Trophoblast cell (in vitro differentiated cells and primary cell): ENCODE measurements at regions not wholly inside any gene's neighbourhood (a gene's known extent, or its start where the extent isn't known, plus 50 kb on each side); places are given as distances from the start of the nearest gene placed in this dataset.

Source experiments
- DNase-seq, 2 donors: peaks; one replicate each; pipeline ENCODE4 v3.0.0-alpha.2; 2016
- H2AFZ ChIP-seq: 2 replicates; pipeline ENCODE4 v1.6.1; 2013; ENCODE audit warnings: low read length, moderate library complexity, mild to moderate bottlenecking; ENCODE audit not compliant: insufficient read depth, poor library complexity
- H2AK5ac ChIP-seq: 2 replicates; pipeline ENCODE4 v1.6.1; 2013; ENCODE audit warnings: mild to moderate bottlenecking, low read length
- H2BK120ac ChIP-seq: 2 replicates; pipeline ENCODE4 v1.6.1; 2013; ENCODE audit warnings: low read length, mild to moderate bottlenecking, moderate library complexity; ENCODE audit not compliant: insufficient read depth, poor library complexity
- H2BK12ac ChIP-seq: 2 replicates; pipeline ENCODE4 v1.6.1; 2013; ENCODE audit warnings: mild to moderate bottlenecking, low read length, moderate library complexity
- H2BK5ac ChIP-seq: 2 replicates; pipeline ENCODE4 v1.6.1; 2013; ENCODE audit warnings: low read length, low read depth, moderate library complexity, mild to moderate bottlenecking; ENCODE audit not compliant: poor library complexity
- H3K14ac ChIP-seq: 2 replicates; pipeline ENCODE4 v1.6.1; 2013; ENCODE audit warnings: mild to moderate bottlenecking, low read length
- H3K18ac ChIP-seq: 2 replicates; pipeline ENCODE4 v1.6.1; 2013; ENCODE audit warnings: mild to moderate bottlenecking, low read length
- H3K23ac ChIP-seq: 2 replicates; pipeline ENCODE4 v1.6.1; 2013; ENCODE audit warnings: low read length
- H3K27ac ChIP-seq: 2 replicates; pipeline ENCODE4 v1.5.1; 2013; ENCODE audit warnings: low read depth, mild to moderate bottlenecking, inconsistent platforms, low read length, moderate library complexity
- H3K27me3 ChIP-seq: 2 replicates; pipeline ENCODE4 v1.6.1; 2013; ENCODE audit warnings: inconsistent platforms, mild to moderate bottlenecking, low read length, moderate library complexity; ENCODE audit not compliant: insufficient read depth
- H3K36me3 ChIP-seq, 2 experiments: 1 replicate in 1 of 2; 2 replicates in 1 of 2; pipeline ENCODE4 v1.6.1; 2013; ENCODE audit warnings: low read length in 2 of 2, mild to moderate bottlenecking in 2 of 2, moderate library complexity in 1 of 2; ENCODE audit not compliant: insufficient read depth in 2 of 2, control insufficient read depth in 1 of 2
- H3K4ac ChIP-seq: 2 replicates; pipeline ENCODE4 v1.6.1; 2013; ENCODE audit warnings: low read depth, mild to moderate bottlenecking, low read length, moderate library complexity
- H3K4me1 ChIP-seq, 2 experiments: 1 replicate in 1 of 2; 2 replicates in 1 of 2; pipeline ENCODE4 v1.6.1; 2013; ENCODE audit warnings: low read length in 2 of 2, mild to moderate bottlenecking in 2 of 2, moderate library complexity in 1 of 2; ENCODE audit not compliant: insufficient read depth in 2 of 2, control insufficient read depth in 1 of 2
- H3K4me2 ChIP-seq: 2 replicates; pipeline ENCODE4 v1.6.1; 2013; ENCODE audit warnings: inconsistent platforms, mild to moderate bottlenecking, low read length, moderate library complexity
- H3K4me3 ChIP-seq: 2 replicates; pipeline ENCODE4 v1.5.1; 2013; ENCODE audit warnings: mild to moderate bottlenecking, low read depth, low read length, inconsistent platforms
- H3K79me1 ChIP-seq: one replicate; pipeline ENCODE4 v1.6.1; 2013; ENCODE audit warnings: low read length
- H3K79me2 ChIP-seq: 2 replicates; pipeline ENCODE4 v1.6.1; 2013; ENCODE audit warnings: low read length, mild to moderate bottlenecking; ENCODE audit not compliant: control insufficient read depth, insufficient read depth, poor library complexity
- H3K9ac ChIP-seq: 2 replicates; pipeline ENCODE4 v1.6.1; 2013; ENCODE audit warnings: mild to moderate bottlenecking, low read length
- H3K9me3 ChIP-seq: 2 replicates; pipeline ENCODE4 v1.6.1; 2013; ENCODE audit warnings: low read depth, mild to moderate bottlenecking, control low read depth, inconsistent platforms, low read length; ENCODE audit not compliant: insufficient read depth
- H4K12ac ChIP-seq: 2 replicates; pipeline ENCODE4 v1.6.1; 2013; ENCODE audit warnings: low read depth, mild to moderate bottlenecking, low read length, moderate library complexity
- H4K8ac ChIP-seq: 2 replicates; pipeline ENCODE4 v1.6.1; 2013; ENCODE audit warnings: low read depth, mild to moderate bottlenecking, low read length, moderate library complexity
- H4K91ac ChIP-seq: one replicate; pipeline ENCODE4 v1.6.1; 2013; ENCODE audit warnings: low read depth, mild to moderate bottlenecking, low read length, moderate library complexity
- WGBS: extraction: QIAGEN DNeasy Blood & Tissue Kit; methylation state at CpG from one replicate; pipeline ENCODE4 v1.1.7; 2013; ENCODE audit warnings: missing lambda C conversion rate; ENCODE audit not compliant: insufficient read length, insufficient coverage; ENCODE audit errors: extremely low coverage; 5-methylcytosine and 5-hydroxymethylcytosine counted together

DNA sequence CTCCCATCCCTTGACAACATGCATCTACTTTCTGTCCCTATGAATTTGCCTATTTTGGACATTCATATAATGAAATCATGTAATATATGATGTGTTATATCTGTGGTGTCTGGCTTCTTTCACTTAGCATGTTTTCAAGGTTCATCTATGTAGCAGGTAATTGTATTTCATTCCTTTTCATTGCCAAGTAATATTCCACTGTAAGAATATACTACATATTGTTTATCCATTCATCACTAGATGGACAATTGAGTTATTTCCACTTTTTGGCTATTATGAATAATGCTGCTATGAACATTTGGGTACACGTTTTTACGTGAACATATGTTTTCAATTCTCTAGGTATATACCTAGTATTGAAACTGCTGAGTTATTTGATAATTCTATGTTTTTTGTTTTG, 238.2 kb downstream of the PTEN start:
- WGBS = no CpG with 5 or more reads among the region's 2 CpGs
- H3K9me3 ChIP-seq = no peaks in the 10 kb centered on the region
- H3K79me1 ChIP-seq = no peaks in the 10 kb centered on the region
- no peak overlapping the region for H3K14ac ChIP-seq
- no peak overlapping the region for H3K18ac ChIP-seq
- no peak overlapping the region for H3K4ac ChIP-seq
- H3K79me2 ChIP-seq = no peaks in the 10 kb centered on the region
- H2AK5ac ChIP-seq = no peak overlapping the region
- H4K8ac ChIP-seq = no peak overlapping the region
- no peaks in the 10 kb centered on the region for H3K36me3 ChIP-seq
- H2BK5ac ChIP-seq = no peak overlapping the region
- no peak overlapping the region for H3K23ac ChIP-seq
- H4K12ac ChIP-seq = no peak overlapping the region
- H2AFZ ChIP-seq = no peak overlapping the region
- H4K91ac ChIP-seq = no peak overlapping the region
- no peak overlapping the region for H3K27ac ChIP-seq
- no peak overlapping the region for H2BK120ac ChIP-seq
- H2BK12ac ChIP-seq = no peak overlapping the region
- H3K4me2 ChIP-seq = no peak overlapping the region
- no peaks in the 10 kb centered on the region for H3K27me3 ChIP-seq
- no peaks in the 10 kb centered on the region for H3K4me1 ChIP-seq
- H3K4me3 ChIP-seq = no peak overlapping the region
- H3K9ac ChIP-seq = no peak overlapping the region
- no peak for DNase-seq

DNA sequence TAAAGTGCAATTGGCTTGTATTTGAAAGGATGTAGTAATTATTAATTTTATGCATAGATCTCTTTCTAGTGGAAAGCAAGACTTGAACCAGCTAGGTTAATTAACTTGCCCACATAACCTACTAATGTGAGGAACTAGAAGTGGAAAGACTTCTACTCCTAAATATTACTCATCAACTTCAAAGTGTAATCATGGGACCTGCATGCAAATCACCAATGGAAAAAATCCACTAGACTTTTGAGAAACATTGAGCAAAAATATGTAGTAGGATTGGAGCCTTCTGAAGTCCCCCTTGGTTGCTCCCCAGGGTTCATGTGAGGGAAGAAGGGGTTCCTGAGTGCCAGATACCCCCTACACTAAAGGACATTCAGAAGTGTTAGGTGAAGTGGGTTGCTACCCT, 240.2 kb downstream of the PTEN start:
- Histone ChIP-seq H3K4me3 (no peak overlapping the region), H3K14ac (no peak overlapping the region), H4K8ac (no peak overlapping the region), H3K79me1 (no peaks in the 10 kb centered on the region), H3K4me1 (no peaks in the 10 kb centered on the region), H4K12ac (no peak overlapping the region), H3K18ac (no peak overlapping the region), H3K23ac (no peak overlapping the region), H3K27ac (no peak overlapping the region), H4K91ac (no peak overlapping the region), H3K4me2 (no peak overlapping the region), H3K79me2 (no peaks in the 10 kb centered on the region), H2BK12ac (no peak overlapping the region), H3K27me3 (no peaks in the 10 kb centered on the region), H3K4ac (no peak overlapping the region), H2AFZ (no peak overlapping the region), H2AK5ac (no peak overlapping the region), H3K36me3 (no peaks in the 10 kb centered on the region), H2BK120ac (no peak overlapping the region), H3K9me3 (no peaks in the 10 kb centered on the region), H2BK5ac (no peak overlapping the region), H3K9ac (no peak overlapping the region)
- DNase-seq = no peak

DNA sequence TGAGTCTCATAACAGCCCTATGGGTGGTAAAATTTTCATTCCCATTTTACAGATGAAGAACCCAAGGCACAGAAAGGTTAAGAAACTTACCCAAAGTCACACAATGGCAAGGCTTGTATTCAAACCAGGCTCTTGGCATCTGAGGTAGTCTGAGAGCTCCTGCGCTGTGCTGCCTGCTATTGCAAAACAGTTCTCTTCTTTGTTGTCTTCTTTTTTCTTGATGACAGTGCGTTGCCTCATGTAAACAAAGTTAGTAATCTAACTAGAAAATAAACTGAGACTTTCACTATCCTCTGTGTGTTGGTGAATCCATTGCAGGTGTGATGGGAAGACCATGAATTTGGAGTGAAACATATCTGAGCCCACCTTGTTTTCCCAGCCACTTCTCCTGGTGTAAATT, 240.8 kb downstream of the PTEN start:
- H3K4me3 ChIP-seq = no peak overlapping the region
- H3K27ac ChIP-seq = no peak overlapping the region
- H4K91ac ChIP-seq = no peak overlapping the region
- no peak for DNase-seq
- H3K27me3 ChIP-seq = no peaks in the 10 kb centered on the region
- H3K18ac ChIP-seq = no peak overlapping the region
- WGBS = no CpG with 5 or more reads among the region's 2 CpGs
- H4K12ac ChIP-seq = no peak overlapping the region
- H2AFZ ChIP-seq = no peak overlapping the region
- no peak overlapping the region for H3K9ac ChIP-seq
- H2BK12ac ChIP-seq = no peak overlapping the region
- H3K4me1 ChIP-seq = no peaks in the 10 kb centered on the region
- no peak overlapping the region for H3K4me2 ChIP-seq
- H3K14ac ChIP-seq = no peak overlapping the region
- H3K9me3 ChIP-seq = no peaks in the 10 kb centered on the region
- H2AK5ac ChIP-seq = no peak overlapping the region
- H3K23ac ChIP-seq = no peak overlapping the region
- no peak overlapping the region for H4K8ac ChIP-seq
- no peaks in the 10 kb centered on the region for H3K36me3 ChIP-seq
- H3K79me2 ChIP-seq = no peaks in the 10 kb centered on the region
- H3K79me1 ChIP-seq = no peaks in the 10 kb centered on the region
- H2BK5ac ChIP-seq = no peak overlapping the region
- H3K4ac ChIP-seq = no peak overlapping the region
- no peak overlapping the region for H2BK120ac ChIP-seq

GRCh38 chr10:88106366-88106765, 242.9 kb downstream of the PTEN start:
- H3K14ac ChIP-seq = no peak overlapping the region
- no peaks in the 10 kb centered on the region for H3K36me3 ChIP-seq
- no peak overlapping the region for H4K91ac ChIP-seq
- WGBS = no CpG with 5 or more reads among the region's 2 CpGs
- no peak overlapping the region for H3K23ac ChIP-seq
- no peak overlapping the region for H4K8ac ChIP-seq
- H2BK120ac ChIP-seq = no peak overlapping the region
- H3K9ac ChIP-seq = no peak overlapping the region
- DNase-seq = no peak
- H2BK12ac ChIP-seq = no peak overlapping the region
- H2AFZ ChIP-seq = no peak overlapping the region
- no peak overlapping the region for H3K27ac ChIP-seq
- H3K4me2 ChIP-seq = no peak overlapping the region
- no peak overlapping the region for H2BK5ac ChIP-seq
- H3K4ac ChIP-seq = no peak overlapping the region
- H3K79me1 ChIP-seq = peaks cover 2% of the 10 kb centered on the region
- H3K9me3 ChIP-seq = no peaks in the 10 kb centered on the region
- no peak overlapping the region for H3K4me3 ChIP-seq
- no peak overlapping the region for H4K12ac ChIP-seq
- H3K18ac ChIP-seq = no peak overlapping the region
- H3K79me2 ChIP-seq = no peaks in the 10 kb centered on the region
- peaks cover 2 to 5% of the 10 kb centered on the region in 2 experiments for H3K4me1 ChIP-seq
- H3K27me3 ChIP-seq = no peaks in the 10 kb centered on the region
- no peak overlapping the region for H2AK5ac ChIP-seq
